HL-60 (cell line): ENCODE measurements at regions not wholly inside any gene's neighbourhood (a gene's known extent, or its start where the extent isn't known, plus 50 kb on each side); places are given as distances from the start of the nearest gene placed in this dataset.

Source experiments
- CTCF ChIP-seq: IDR thresholded peaks from one replicate; pipeline ENCODE4 v1.5.1; 2011; ENCODE audit warnings: low read length, control low read depth, inconsistent platforms; ENCODE audit not compliant: insufficient read depth
- GABPA ChIP-seq: IDR thresholded peaks from 2 replicates; pipeline ENCODE4 v1.6.1; 2012; ENCODE audit warnings: low read depth
- POLR2AphosphoS5 ChIP-seq: IDR thresholded peaks from 2 replicates; pipeline ENCODE4 v1.6.1; 2012; ENCODE audit warnings: low read depth
- REST ChIP-seq: IDR thresholded peaks from 2 replicates; pipeline ENCODE4 v1.6.1; 2012; ENCODE audit warnings: low read depth; ENCODE audit not compliant: insufficient replicate concordance
- SPI1 ChIP-seq: IDR thresholded peaks from 2 replicates; pipeline ENCODE4 v1.6.1; 2012; ENCODE audit warnings: low read depth, mild to moderate bottlenecking, borderline replicate concordance

GRCh38 chr3:30488070-30488756, 118.2 kb upstream of the TGFBR2 start:
- TF ChIP-seq CTCF, result no peak
- TF ChIP-seq REST, result no peak
- TF ChIP-seq GABPA, result no peak
- no peak for TF ChIP-seq POLR2AphosphoS5
- TF ChIP-seq SPI1, result no peak
